NCI-H82 (cell line): ENCODE measurements at regions not wholly inside any gene's neighbourhood (a gene's known extent, or its start where the extent isn't known, plus 50 kb on each side); places are given as distances from the start of the nearest gene placed in this dataset.
A peak's percentile ranks its signal among the peaks of the same experiment; 100 is the strongest.

ENCODE experiments used
- DNase-seq: peaks from one replicate; lab custom pipeline; 2025; lab: John Stamatoyannopoulos, UW

GRCh38 chr5:124372457-124372856, 374.0 kb downstream of the ZNF608 start:
- no peak for DNase-seq

GRCh38 chr5:124371111-124371706, 375.2 kb downstream of the ZNF608 start:
- no peak for DNase-seq

GRCh38 chr5:124370601-124371000, 375.8 kb downstream of the ZNF608 start:
- no peak for DNase-seq

GRCh38 chr5:124365361-124365801, 381.1 kb downstream of the ZNF608 start:
- peak; percentile 75 for DNase-seq

DNA sequence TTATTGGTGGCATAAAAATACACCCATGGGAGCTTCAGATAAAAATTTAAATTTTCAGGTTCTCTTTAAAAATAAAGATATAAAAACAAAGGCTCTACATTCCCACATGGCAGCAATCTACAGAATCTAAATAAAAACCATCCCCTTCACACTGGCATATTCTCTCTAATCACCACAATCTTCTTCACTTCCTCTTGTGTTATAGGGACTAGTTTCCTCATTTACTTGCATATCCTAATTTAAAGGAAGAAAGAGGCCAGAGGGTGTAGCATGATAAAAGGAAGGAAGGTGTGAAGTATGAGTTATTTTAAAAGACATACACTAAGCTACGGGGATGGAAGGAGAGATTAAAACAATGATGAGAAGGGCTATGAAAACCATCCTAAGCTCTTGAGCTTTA, 390.5 kb downstream of the ZNF608 start:
- no peak for DNase-seq

- DNase-seq: no peak
Measured at GRCh38 chr5:124353016-124353415, 393.4 kb downstream of the ZNF608 start.

DNA sequence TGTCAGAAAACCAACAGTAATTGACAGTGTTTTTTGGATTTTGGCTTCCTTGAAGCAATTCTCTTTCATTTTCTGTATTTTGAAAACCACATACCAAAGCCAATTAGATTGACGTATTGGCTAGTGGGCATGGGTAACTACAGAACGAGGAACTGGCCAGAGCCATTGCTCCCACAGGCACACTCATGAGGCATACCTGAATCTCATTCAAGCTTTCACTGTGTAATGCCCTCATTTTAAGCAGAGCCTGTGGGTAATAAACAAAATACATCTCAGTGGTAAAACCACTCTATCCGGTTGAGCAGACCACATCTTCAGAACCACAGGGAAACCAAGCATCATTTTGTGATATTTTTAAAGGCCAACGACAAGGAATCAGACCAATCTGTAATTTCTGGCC, 394.1 kb downstream of the ZNF608 start:
- no peak for DNase-seq

- DNase-seq: no peak
Measured at GRCh38 chr5:124349931-124350330, 396.5 kb downstream of the ZNF608 start.

- DNase-seq: no peak
Measured at GRCh38 chr5:124343451-124343867, 403.0 kb downstream of the ZNF608 start.

GRCh38 chr5:124342986-124343385, 403.5 kb downstream of the ZNF608 start:
- DNase-seq: no peak

DNA sequence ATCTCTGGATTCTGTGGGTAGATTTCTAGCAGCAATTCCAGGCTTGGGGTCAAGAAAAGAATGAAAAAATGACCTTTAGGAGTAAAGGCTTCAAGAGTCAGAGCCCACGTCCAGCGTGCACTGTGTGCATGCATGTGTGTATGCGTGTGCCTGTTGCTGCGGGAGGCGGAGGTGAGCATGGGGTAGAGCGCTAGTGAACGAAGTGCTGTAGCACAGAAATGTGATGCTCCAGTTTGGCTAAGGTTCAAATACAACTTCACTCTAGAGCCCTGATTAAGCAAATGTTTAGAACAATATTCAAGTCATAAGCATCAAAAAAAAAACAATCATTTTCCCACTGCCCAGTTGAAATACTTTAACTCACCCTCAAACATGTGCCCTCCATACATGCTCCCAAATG, 403.9 kb downstream of the ZNF608 start:
- no peak for DNase-seq

DNA sequence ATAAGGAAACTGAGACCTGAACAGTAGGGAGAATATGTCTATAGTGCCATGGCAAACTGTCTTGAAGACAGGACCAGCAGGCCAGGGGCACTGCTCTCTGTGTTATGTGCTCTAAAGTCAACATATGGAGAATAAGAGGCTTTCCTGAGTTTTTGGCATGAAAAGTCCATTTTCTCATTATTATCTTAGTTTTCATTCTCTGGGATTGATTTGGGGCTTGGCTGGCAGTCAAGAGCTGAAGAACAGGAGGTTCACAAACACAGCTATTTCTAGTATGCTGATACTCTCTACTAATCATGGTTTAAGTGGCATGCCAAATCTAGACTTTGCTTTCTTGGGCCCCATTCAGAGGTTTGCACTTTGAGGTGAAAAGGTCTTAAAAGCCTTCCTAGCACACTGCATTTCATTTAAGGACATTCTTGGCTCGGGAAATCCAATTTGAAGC, 404.4 kb downstream of the ZNF608 start:
- DNase-seq: no peak

DNA sequence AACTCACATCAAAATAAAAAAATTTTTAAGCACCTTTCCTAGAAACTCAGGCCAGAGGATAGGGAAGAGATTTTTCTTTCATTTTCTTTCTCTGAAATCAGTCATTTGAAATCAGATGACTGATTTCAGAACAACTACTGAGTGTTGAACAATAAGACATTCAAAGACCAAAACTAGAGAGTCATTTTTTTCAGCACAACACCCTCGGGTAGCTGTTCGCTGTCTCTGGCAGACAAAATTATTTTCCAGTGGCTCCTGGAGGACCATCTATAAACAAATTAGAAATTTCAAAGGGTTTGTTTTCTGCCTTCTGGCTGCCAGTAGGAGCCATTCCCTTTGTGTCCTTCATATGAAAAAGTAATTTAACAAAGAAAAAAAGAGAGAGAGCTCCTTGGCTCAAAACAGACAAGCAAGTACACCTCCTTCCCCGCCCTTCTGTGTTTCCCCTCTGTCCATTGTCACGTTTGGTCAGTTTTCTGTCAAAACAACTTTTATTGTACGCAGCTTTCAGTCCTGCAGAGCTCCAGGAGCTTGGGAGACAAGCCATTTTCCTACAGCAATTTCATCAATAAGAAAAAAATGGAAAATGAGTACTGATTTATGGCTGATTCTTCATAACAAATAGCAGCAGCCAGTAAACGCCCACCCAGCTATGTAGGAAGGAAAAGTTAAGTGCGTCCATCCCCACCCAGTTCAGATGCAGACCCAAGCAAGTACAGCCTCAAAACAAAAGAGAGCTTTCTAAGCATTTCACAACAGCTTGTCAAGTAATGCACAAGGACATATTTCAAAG, 405.2 kb downstream of the ZNF608 start:
- no peak for DNase-seq

DNA sequence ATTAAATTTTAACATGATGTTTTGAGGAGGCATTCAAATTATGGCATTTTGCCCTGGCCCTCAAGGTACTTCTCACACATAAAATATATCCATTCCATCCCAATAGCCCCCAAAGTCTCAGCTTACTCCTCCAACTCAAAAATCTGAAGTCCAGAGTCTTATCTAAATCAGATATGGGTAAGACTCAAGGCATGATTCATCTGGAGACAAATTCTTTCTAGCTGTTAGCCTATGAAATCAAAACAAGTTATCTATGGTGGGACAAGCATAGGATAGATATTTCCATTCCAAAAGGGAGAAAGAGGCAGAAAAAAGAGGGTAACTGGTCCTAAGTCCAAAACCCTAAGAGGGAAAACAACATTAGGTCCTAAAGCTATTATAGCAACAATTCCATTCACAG, 408.4 kb downstream of the ZNF608 start:
- no peak for DNase-seq

- DNase-seq: no peak
Measured at GRCh38 chr5:124333298-124333979, 413.0 kb downstream of the ZNF608 start.

- DNase-seq: no peak
Measured at GRCh38 chr5:124332273-124332672, 414.2 kb downstream of the ZNF608 start.

DNA sequence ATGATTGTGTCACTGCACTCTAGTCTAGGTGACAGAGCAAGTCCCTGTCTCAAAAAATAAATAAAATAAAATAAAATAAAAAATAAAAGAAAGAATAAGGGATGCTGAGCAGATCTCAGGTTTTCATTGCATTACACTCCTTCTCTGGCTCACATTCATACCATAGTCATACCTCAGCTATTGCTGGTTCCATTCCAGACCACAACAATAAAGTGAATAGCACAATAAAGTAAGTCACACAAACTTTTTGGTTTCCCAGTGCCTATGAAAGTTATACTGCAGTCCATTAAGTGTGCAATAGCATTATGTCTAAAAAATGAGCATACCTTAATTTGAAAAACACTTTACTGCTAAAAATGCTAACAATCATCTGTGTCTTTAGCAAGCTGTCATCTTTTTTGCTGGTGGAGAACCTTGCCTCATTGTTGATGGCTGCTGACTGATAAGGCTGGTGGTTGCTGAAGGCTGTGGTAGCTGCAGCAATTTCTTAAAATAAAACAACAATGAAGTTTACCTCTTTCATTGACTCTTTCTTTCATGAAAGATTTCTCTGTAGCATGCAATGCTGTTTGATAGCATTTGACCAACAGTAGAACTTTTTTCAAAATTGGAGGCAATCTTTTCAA, 415.7 kb downstream of the ZNF608 start:
- no peak for DNase-seq

DNA sequence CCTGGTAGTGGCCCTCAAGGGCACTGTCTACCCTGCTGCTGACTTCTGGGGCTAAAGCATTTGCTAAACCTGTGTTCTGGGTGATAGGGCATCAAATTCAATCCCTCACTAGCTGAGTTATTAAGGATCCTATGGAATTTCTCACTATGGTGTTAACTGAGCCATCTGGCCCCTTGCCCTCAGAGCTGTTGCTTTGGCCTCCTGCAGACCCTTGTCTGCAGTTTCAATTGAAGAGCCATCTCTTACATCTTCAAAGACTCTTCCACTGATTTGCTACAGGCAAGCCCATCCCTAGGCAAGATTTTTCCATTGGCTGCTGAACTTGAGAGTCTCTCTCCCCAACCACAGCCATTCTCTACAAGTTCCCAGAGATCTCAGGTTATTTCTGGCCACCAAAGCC, 418.2 kb downstream of the ZNF608 start:
- DNase-seq: no peak

DNA sequence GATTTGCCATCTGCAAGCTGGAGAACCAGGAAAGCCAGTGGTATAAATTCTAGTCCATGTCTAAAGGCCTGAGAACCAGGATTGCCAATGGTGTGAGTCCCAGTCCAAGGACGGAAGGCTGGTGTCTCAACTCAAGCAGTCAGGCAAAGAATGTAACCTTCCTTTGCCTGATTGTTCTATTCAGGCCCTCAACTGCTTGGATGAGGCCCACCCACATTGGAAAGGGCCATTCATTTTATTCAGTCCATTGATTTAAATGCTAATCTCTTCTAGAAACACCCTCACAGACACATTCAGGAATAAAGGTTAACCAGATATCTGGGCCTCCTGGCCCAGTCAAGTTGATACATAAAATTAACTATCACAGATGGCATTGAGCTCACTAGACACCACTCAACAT, 427.8 kb downstream of the ZNF608 start:
- no peak for DNase-seq

GRCh38 chr5:124317451-124317850, 429.0 kb downstream of the ZNF608 start:
- peak; percentile 48 for DNase-seq

- no peak for DNase-seq
Measured at GRCh38 chr5:124315741-124316415, 430.6 kb downstream of the ZNF608 start.

DNA sequence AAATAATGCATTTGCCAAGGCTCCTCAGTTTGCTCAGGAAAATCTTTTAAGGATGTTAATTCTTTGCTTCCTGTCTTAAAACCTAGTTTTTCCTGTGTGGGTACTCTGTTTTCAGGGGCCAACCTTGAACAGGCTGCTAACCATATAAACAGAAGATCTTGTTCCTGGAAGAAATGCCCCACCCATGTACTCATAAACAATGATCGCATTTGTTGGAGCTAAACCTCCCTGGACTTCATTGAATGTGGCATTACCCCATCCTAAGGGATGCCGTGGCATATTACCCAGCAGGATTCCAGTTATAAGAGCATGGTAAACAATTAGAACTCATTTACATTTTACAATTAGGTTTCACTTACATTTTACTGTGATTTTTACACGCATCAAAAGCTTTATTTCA, 436.0 kb downstream of the ZNF608 start:
- DNase-seq: no peak
